T-helper 1 cell (primary cell): ENCODE measurements at regions not wholly inside any gene's neighbourhood (a gene's known extent, or its start where the extent isn't known, plus 50 kb on each side); places are given as distances from the start of the nearest gene placed in this dataset.

ENCODE experiments used
- DNase-seq, 5 donors: peaks; one replicate each; pipeline ENCODE4 v3.0.0-alpha.2; 2012 to 2020

DNA sequence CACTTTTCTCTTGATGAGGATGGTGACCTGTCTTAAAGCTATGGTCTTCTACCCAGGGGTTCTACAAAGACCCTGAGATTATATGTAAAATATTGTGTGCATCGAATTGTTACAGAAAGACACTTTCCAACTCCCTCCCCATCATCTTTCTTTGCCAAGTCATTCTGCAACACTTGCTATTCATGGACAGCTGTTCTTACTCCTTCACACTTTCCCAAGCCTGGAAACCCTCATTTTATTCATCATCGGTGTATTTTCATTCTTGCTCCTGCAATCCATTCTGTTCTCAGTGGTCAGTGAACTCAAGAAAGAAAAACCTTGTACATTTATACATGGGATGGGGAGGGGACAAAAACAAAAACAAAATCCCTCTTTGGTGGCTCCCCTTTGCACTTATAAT is 90.5 kb upstream of the STXBP6 start:
- DNase-seq: no peak

GRCh38 chr14:25136811-25137210 is 86.9 kb upstream of the STXBP6 start:
- DNase-seq: no peak

DNA sequence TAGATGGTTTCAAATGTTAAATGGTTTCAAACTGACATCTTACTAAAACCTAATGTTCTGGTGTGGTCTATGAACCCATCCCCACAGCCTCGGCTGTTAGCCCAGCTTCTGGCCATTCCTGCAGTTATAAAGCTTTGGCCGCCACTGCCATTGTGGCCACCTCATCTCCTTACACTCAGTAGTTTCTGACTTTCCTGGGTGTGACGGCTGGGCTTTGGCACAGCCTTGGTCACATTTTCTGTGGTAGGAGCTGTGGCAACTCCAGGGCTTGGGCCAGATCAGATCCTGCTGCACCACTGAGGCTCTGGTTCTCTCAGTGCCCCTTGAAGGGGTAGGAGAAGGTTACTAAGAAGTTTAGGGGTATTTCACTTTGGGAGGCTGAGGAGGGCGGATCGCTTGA is 84.2 kb upstream of the STXBP6 start:
- DNase-seq: no peak

- DNase-seq: peak in 4 of 5 donors; percentile 19 to 39 (median 30)
Measured at GRCh38 chr14:25132732-25133422, 82.9 kb upstream of the STXBP6 start.

DNA sequence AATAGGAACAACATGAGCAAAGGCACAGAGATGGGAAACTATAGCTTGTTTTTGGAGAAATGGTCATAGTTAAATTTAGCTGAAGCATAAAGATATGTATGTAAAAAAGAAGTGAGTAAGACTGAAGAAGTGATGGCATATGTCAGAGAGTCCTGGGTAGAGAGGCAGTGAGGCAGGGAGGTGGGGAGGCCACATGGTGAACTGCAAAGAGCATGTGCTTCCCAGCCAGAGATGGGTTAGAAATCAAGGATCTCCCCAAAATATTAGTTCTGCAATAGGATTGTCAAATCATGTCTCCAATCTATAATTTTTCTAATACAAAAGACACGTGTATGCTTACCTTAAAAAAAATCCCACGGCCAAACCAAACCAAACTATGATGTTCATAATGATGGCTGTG is 82.1 kb upstream of the STXBP6 start:
- DNase-seq: no peak

GRCh38 chr14:25122843-25123242 is 72.9 kb upstream of the STXBP6 start:
- no peak for DNase-seq

DNA sequence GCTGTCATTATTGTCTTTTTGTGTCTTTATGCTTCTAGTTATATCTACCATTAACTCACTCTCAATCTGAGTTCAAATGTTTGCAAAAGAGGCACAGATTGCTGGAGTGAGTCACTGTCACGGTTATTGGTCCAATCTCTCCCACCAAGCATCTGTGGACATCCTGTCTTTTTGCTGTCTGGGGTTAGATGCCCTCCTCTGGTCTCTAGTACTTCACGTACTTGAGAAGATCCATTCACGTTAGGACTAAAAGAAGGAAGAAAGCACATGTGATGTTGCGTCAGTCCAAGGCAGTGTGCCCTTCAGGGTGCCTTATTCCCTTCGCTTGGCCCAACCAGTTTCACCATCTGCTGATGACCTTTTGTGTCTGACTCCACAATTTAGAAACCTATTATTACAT is 72.3 kb upstream of the STXBP6 start:
- DNase-seq: no peak

DNA sequence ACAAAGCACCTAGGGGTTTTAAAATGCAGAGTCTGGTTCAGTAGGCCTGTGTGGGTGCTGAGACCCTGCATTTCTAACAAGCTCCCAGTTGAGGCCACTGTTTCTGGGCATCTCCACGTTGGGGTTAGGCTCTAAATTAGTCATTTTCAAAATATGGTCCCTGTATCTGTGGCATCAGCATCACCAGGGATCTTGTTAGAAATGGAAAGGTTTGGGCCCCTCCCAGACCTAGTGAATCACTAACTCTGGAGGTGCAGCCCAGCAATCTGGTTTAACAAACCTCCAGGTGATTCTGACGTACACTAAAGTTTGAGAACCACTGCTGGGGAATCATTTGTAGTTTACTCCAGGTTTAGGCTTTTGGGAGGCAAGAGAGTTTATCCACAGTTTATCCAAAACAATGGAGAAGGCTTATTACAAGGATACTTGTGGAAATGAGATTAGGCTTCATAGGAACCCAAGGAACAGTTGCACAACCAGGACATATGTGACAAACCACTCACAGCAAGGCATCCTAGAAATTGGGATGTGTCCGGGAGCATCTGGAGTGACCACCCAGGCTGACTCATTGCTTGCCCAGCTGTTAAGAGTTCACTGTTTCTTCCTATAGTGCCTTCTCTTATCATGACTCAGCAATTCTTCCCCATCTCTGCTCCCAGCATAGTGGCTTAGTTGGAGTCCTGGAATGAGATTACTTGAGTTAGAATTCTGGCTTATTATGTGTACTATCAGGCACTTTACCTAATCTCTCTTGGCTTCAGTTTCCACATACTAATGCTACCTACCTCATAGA is 71.6 kb upstream of the STXBP6 start:
- DNase-seq: no peak

DNA sequence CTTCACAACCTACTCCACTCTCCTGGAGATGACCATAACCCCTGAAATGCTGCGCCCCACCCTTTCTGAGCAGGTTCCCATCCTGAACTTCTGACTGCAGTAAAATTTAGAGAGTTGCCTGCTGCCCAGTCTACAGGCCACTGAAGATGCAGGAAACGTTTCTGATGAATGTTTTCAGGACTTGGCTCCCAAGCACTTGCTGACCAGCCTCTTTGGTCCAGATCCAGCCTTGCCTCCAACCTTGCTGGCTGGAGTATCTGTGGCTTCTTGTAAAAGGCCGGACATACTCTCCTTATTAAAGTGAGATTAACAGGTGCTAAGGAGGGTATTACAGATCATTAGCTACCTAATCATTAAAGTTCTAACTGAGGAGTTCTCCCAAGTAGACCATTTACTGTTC is 70.3 kb upstream of the STXBP6 start:
- no peak for DNase-seq

GRCh38 chr14:25118671-25119070 is 68.7 kb upstream of the STXBP6 start:
- DNase-seq: no peak

GRCh38 chr14:25117342-25117741 is 67.4 kb upstream of the STXBP6 start:
- no peak for DNase-seq

DNA sequence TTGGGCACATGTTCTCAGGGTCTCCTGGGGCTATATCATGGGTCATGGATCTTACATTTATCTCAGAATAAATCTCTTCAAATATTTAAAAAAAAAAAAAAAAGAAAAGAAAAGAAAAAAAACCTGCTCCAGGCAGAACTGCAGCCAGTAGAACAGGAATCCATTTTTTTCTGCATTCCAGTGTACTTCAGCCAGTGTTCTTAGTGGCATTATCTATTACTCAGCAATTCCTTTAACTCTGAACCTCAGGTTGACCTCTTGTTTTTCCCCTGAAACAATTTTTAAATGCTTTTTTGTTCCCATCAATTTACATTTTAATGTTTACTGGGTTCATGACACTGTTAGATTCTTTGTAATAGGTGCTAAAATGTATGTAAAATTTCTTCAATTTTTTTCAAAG is 66.7 kb upstream of the STXBP6 start:
- no peak for DNase-seq

GRCh38 chr14:25113394-25113793 is 63.4 kb upstream of the STXBP6 start:
- DNase-seq: no peak

DNA sequence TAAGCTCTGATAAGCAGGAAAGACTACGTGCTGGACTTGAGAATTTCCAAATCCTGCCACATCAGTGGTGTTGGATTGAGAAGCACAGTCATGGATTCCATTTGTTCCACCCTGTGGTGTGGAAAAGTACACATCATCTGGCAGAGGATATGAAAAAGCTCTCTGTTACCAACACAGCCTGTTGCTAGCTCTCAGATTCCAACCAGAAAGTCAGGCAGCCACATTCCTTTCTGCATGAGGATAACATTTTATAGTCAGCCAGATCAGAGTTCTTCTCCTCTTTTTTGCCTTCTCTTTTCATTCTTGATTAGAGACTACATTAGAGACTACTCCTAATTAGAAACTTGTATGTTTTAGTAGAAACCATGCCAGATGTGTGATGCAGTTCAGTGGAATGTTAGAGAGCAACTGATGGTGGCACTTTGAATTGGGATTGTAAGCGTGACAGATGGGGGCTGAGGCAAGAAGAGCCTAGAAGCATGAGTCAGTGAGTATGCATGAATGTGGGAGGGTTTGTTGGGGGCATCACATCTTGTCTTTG is 61.2 kb upstream of the STXBP6 start:
- no peak for DNase-seq

DNA sequence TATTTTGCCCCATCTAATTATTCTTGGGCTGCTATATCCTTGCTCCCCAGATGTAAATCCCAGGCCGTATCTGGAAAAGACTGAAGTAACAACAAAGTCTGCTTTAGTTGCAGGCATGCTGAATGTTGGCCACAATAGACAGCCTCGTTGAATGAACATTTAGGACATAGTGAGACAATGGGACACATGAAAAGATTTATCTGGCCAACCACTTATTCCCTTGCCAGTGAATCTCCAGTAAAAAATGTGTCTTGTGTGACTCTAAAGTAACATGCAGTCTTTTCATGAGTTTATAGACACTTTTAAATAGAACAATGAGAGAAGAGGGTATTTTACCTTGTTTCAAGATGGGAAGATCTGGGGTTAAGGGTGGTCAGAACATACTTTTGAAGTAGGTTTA is 60.2 kb upstream of the STXBP6 start:
- no peak for DNase-seq

- DNase-seq: no peak
Measured at GRCh38 chr14:25108959-25109358, 59.0 kb upstream of the STXBP6 start.

DNA sequence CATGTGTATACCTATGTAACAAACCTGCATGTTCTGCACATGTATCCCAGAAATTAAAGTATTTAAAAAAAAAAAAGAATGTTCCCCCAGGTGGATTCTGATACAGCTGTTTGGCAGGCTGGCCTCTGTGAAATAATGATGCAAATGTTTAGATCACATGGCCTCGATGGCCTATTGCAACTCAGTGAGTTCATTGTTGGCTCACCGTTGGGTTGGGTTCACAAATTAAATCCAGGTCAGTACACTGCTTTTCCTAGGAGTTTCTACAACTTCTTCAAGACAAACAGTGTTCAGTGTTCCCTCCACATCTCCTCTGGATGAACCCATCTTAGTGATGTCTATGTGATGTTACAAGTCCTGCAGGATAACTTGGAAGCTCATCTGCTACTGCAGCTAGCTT is 58.3 kb upstream of the STXBP6 start:
- no peak for DNase-seq

GRCh38 chr14:25103820-25104219 is 53.9 kb upstream of the STXBP6 start:
- DNase-seq: no peak

DNA sequence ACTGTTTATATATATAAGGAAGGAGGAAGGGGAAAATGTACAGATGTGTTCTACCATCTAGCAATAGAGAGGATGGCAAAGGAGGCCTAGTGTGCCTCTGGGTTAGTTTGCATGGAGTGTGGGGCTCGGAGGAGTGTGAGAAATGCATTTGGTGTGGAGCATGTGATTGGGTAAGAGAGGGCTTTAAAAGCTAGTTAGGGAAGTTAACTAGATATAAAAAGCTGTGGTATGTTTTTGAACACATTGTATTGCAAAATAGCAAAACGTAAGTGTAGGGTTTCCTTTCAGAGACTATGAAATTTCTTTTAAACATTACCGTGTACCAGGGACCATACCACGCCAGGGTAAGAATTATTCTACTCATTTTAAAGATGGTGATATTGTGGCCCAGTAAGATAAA is 53.3 kb upstream of the STXBP6 start:
- DNase-seq: no peak

- no peak for DNase-seq
Measured at GRCh38 chr14:25102788-25103187, 52.8 kb upstream of the STXBP6 start.

DNA sequence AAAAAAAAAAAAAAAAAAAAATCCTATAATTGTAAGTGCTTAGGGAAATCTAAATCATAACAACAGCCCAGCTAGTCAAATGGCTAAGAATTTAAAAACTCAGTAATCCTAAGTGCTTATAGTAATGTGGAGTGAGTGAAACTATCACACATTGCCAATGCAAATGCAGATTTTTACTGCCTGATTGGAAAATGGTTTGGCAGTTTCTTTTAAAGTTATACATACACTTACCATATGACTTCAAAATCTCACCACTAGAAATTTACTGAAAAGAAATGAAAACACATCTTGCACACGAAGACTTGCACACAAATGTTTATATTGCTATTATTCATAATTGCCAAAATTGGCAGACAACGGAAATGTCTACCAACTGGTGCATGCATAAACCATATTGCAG is 51.3 kb upstream of the STXBP6 start:
- DNase-seq: no peak
